Tongue (tissue), 1 donor: ENCODE measurements at regions not wholly inside any gene's neighbourhood (a gene's known extent, or its start where the extent isn't known, plus 50 kb on each side); places are given as distances from the start of the nearest gene placed in this dataset.

Source experiments
- DNase-seq: peaks from one replicate; pipeline ENCODE4 v3.0.0-alpha.2; 2015

DNA sequence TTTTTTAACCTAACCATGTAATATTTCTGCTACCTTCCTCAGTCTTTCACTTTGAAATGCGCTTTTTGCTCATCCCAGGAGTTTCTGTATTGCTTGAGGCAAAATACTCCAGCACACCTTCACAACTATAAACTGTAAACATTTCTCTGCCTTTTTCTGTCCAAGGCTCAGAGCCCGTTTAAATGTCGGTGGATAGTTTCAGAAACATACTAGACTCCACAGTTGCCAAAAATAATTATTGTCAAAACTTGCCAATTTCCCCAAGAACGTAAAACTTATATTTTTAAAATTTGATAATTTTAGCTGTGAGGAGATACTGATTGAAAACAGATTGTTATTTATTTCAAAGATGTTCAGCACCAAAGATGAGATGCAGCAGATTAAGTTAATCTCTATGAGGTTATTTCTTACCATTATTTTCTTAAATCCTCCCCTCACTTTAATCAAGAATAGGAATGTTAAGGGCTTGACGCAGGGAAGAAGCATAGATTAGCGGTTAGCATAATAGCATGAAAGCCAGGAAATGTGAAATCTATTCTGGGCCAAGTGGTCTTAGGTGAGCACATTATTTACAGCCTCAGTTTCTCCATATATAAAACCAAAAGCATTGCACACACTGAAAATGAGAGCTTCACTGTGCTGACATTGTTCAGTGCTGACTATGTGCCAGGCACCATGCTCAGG is 91.5 kb upstream of the ESRRG start:
- peak; percentile 51 for DNase-seq

DNA sequence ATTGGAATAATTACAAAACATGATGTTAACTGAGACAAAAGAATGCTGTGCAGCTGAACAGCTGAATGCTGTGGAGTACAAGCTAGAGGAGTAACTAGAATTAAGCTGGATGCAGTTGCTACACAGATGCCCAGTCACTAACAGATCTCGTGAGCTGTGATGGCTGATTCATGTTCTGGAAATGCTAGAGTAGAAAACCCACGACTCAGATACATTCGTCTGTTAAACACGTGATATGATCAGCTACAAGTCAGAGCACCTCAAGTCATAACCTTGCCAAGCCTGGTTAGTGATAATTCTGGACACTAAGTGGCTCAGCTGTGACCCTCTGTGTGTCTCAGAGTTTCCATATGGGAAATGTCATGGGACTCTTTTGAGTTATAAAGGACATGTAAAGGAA is 89.7 kb upstream of the ESRRG start:
- peak; percentile 79 for DNase-seq

GRCh38 chr1:216809649-216810048 is 86.4 kb upstream of the ESRRG start:
- no peak for DNase-seq

DNA sequence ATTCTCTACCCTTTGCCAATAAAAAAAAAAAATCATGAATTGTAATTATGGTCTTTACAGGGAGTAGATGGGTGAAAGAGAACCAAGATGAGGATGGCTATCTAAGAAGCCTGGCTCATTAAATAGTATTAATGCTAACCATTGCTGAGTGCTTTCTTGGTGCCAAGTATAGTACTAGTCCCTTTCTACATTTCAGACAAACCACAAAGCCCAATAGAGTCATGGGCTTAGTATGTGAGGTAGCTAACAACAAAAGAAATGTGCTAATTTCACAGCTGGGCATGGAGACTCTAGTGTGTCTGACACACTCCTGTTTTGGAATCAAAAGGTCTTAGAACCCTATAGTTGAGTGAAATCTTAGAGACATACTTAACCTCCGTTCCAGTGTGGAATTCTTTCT is 84.5 kb upstream of the ESRRG start:
- DNase-seq, result no peak

DNA sequence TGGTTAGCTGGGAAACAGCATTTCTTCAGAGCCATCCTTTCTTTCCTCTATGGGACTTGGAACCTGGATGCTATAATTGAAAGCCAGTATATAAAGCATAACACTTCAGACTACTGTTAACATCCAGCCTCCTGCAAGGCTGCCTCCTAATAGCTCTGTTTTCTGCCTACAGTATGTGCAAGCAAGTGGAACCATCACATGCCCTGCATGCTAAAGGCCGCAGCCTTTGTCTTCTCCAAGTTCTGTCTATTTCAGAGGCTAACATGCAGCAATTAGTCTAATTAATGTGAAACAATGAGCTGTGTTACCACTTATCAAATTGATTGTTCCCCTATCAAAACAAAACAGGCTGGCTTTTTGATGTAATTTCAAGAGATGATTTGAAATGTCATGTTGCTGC is 82.7 kb upstream of the ESRRG start:
- no peak for DNase-seq

GRCh38 chr1:216805233-216805632 is 82.0 kb upstream of the ESRRG start:
- peak; percentile 50 for DNase-seq

DNA sequence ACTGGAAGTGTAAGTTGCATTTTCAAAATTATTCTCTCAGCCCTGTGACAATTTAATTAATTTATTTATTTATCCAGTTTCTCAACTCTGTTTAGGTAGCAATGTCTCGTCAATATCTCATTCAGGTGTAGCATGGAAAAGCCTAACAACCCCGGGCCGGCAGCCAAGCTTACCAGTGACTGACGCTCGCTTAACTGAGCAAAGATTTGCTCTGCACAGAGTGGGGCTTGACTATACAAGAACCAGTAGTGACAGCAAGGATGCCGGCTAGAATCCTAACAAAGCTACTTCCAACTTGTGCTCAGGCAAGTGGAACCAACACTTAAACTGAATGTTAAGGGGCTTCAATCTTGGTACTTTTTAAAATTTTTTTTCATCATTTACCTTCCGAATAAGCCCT is 80.9 kb upstream of the ESRRG start:
- DNase-seq, result no peak

- DNase-seq, result no peak
Observed at GRCh38 chr1:216794586-216794985, 71.4 kb upstream of the ESRRG start.

DNA sequence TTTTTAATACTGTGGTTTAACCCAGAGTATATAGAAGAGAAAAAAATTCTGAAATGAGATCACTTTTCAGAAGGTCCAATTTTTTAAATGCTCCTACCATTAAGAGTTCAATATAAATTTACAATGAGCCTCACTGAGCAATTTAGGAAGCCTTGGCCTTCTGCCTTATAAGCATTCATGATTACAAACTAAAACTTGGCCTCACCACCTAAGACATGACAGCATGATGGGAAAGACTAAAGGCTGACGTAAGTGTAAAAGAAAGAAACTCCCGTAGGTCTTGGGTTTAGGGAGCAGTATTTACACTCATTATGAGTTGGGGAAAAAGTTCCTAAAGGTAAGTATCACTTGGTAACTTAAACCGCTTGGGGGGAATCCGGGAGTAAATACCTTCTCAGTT is 70.7 kb upstream of the ESRRG start:
- peak; percentile 57 for DNase-seq

- no peak for DNase-seq
Observed at GRCh38 chr1:216793303-216793702, 70.1 kb upstream of the ESRRG start.

- no peak for DNase-seq
Observed at GRCh38 chr1:216788671-216789070, 65.4 kb upstream of the ESRRG start.

DNA sequence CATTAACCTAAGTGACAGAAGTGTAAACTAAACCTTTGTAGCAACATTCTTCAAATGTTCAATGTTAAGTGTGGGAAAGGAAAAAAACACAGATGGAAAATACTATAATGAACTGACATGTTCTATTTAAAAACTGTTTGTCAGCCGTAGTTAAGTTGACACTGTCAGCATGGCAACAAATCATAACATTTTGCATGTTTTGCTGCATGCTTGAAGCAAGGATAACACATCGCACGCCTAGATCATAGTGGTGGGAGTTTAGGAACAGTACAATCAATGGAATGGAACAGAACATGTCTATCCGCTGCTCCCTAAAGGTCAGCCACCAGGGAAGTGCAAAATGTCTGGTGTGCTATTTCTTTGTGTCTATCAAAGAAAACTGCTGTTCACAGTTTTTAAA is 62.5 kb upstream of the ESRRG start:
- DNase-seq, result peak; percentile 74

DNA sequence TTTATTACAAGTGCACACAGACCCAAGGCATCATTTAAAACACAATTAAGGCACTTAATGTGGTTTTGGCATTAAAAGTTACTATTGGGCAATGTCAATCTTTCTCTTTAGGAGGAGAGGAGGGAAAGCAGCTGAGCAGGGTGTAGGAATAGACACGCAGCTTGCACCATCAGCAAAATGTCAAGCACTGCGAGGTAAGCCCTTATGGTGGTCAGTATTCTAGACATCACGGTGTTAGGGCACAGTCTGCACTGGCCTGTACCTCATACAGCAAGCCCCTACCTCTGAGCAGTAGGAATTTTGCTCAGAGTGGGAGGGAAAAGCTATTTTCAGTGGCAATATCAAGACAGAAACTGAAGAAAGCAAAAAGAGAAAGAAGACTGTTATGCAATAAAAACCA is 62.0 kb upstream of the ESRRG start:
- DNase-seq, result no peak

GRCh38 chr1:216779686-216780085 is 56.5 kb upstream of the ESRRG start:
- peak; percentile 43 for DNase-seq

- no peak for DNase-seq
Observed at GRCh38 chr1:216778737-216779136, 55.5 kb upstream of the ESRRG start.

- no peak for DNase-seq
Observed at GRCh38 chr1:216777148-216777547, 53.9 kb upstream of the ESRRG start.
